ENCODE measurements at regions not wholly inside any gene's neighbourhood (a gene's known extent, or its start where the extent isn't known, plus 50 kb on each side); places are given as distances from the start of the nearest gene placed in this dataset.

DNA sequence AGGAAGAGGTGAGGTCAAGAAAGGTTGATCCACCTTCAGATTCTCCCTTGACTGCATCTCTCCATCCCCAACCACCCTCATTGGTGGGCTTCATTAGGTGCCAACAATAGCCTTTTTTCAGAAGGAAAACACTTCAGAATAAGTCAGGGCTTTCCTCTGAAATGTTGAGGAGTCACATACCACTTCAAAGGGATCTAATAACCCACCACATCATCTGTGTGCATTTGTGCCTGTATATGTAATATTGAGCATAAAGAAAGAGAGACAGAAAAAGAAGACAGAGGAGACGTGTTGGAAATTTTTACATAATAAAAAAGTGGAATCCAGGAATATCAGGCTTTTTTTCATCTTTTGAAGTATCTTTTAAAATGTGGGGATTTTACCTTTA is 209.1 kb upstream of the SLC7A11 start:
- TF ChIP-seq, protein P1, sequence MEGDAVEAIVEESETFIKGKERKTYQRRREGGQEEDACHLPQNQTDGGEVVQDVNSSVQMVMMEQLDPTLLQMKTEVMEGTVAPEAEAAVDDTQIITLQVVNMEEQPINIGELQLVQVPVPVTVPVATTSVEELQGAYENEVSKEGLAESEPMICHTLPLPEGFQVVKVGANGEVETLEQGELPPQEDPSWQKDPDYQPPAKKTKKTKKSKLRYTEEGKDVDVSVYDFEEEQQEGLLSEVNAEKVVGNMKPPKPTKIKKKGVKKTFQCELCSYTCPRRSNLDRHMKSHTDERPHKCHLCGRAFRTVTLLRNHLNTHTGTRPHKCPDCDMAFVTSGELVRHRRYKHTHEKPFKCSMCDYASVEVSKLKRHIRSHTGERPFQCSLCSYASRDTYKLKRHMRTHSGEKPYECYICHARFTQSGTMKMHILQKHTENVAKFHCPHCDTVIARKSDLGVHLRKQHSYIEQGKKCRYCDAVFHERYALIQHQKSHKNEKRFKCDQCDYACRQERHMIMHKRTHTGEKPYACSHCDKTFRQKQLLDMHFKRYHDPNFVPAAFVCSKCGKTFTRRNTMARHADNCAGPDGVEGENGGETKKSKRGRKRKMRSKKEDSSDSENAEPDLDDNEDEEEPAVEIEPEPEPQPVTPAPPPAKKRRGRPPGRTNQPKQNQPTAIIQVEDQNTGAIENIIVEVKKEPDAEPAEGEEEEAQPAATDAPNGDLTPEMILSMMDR (IDR thresholded peaks at IDR 0.05 in 8 of 11, conservative IDR thresholded peaks at IDR 0.05 in 3 of 11), result no peak
- TF ChIP-seq POLR2A (IDR thresholded peaks at IDR 0.05) (no peak), POLR2AphosphoS5 (IDR thresholded peaks at IDR 0.05) (no peak)
